Mesenchymal stem cell (in vitro differentiated cells and primary cell): ENCODE measurements at regions not wholly inside any gene's neighbourhood (a gene's known extent, or its start where the extent isn't known, plus 50 kb on each side); places are given as distances from the start of the nearest gene placed in this dataset.
A peak's percentile ranks its signal among the peaks of the same experiment; 100 is the strongest.

Source experiments
- DNase-seq: peaks from one replicate; pipeline ENCODE4 v3.0.0-alpha.2; 2013
- H2AFZ ChIP-seq: one replicate; pipeline ENCODE4 v1.6.1; 2013; ENCODE audit warnings: low read depth, mild to moderate bottlenecking, control low read depth, inconsistent platforms, low read length, moderate library complexity
- H2AK5ac ChIP-seq: 2 replicates; pipeline ENCODE4 v1.6.1; 2013; ENCODE audit warnings: low read length, moderate library complexity, mild to moderate bottlenecking, inconsistent platforms; ENCODE audit not compliant: severe bottlenecking
- H2BK120ac ChIP-seq: one replicate; pipeline ENCODE4 v1.6.1; 2013; ENCODE audit warnings: low read depth, mild to moderate bottlenecking, inconsistent platforms, low read length, moderate library complexity
- H2BK12ac ChIP-seq, 2 experiments: one replicate each; pipeline ENCODE4 v1.6.1; 2013; ENCODE audit warnings: inconsistent platforms in 2 of 2, low read length in 2 of 2, mild to moderate bottlenecking in 2 of 2, moderate library complexity in 2 of 2, control low read depth in 1 of 2
- H2BK15ac ChIP-seq: one replicate; pipeline ENCODE4 v1.6.1; 2013; ENCODE audit warnings: mild to moderate bottlenecking, low read depth, inconsistent platforms; ENCODE audit not compliant: poor library complexity, severe bottlenecking
- H2BK5ac ChIP-seq: 2 replicates; pipeline ENCODE4 v1.6.1; 2013; ENCODE audit warnings: low read depth, mild to moderate bottlenecking, low read length, control low read depth, inconsistent platforms; ENCODE audit not compliant: poor library complexity, severe bottlenecking
- H3K14ac ChIP-seq, 2 experiments: one replicate each; pipeline ENCODE4 v1.6.1; 2013; ENCODE audit warnings: inconsistent platforms in 2 of 2, low read length in 2 of 2, control low read depth in 1 of 2, mild to moderate bottlenecking in 1 of 2, moderate library complexity in 1 of 2
- H3K18ac ChIP-seq, 2 experiments: one replicate each; pipeline ENCODE4 v1.6.1; 2013; ENCODE audit warnings: inconsistent platforms in 2 of 2, low read length in 2 of 2, control low read depth in 1 of 2, low read depth in 1 of 2, mild to moderate bottlenecking in 1 of 2
- H3K23ac ChIP-seq, 2 experiments: one replicate each; pipeline ENCODE4 v1.6.1; 2013; ENCODE audit warnings: inconsistent platforms in 2 of 2, low read length in 2 of 2, mild to moderate bottlenecking in 2 of 2, moderate library complexity in 2 of 2, control low read depth in 1 of 2
- H3K27ac ChIP-seq: 2 replicates; pipeline ENCODE4 v1.5.1; 2013; ENCODE audit warnings: mild to moderate bottlenecking, moderate library complexity, low read length, control low read depth, inconsistent platforms; ENCODE audit not compliant: poor library complexity, severe bottlenecking
- H3K27me3 ChIP-seq, 2 experiments: 2 replicates each; pipeline versions ENCODE4 v1.6.1 to v1.7.0; 2013; ENCODE audit warnings: low read length in 2 of 2, mild to moderate bottlenecking in 2 of 2, moderate library complexity in 2 of 2, control low read depth in 1 of 2, inconsistent platforms in 1 of 2; ENCODE audit not compliant: control insufficient read depth in 1 of 2, insufficient read depth in 1 of 2
- H3K36me3 ChIP-seq, 2 experiments: 2 replicates each; pipeline versions ENCODE4 v1.6.1 to v1.7.0; 2013; ENCODE audit warnings: low read length in 2 of 2, control low read depth in 1 of 2, inconsistent platforms in 1 of 2, low read depth in 1 of 2, mild to moderate bottlenecking in 1 of 2; ENCODE audit not compliant: insufficient read depth in 2 of 2, control insufficient read depth in 1 of 2
- H3K4ac ChIP-seq, 2 experiments: one replicate each; pipeline ENCODE4 v1.6.1; 2013; ENCODE audit warnings: inconsistent platforms in 2 of 2, low read length in 2 of 2, mild to moderate bottlenecking in 2 of 2, moderate library complexity in 2 of 2, control low read depth in 1 of 2, low read depth in 1 of 2
- H3K4me1 ChIP-seq: 2 replicates; pipeline ENCODE4 v1.6.1; 2013; ENCODE audit warnings: low read depth, low read length, control low read depth; ENCODE audit not compliant: control insufficient read depth, insufficient read depth
- H3K4me2 ChIP-seq: 2 replicates; pipeline ENCODE4 v1.6.1; 2013; ENCODE audit warnings: low read length, mild to moderate bottlenecking, inconsistent platforms; ENCODE audit not compliant: poor library complexity, severe bottlenecking
- H3K4me3 ChIP-seq, 2 experiments: 2 replicates each; pipeline versions ENCODE4 v1.5.1 to v1.7.0; 2013; ENCODE audit warnings: low read length in 2 of 2, mild to moderate bottlenecking in 2 of 2, control low read depth in 1 of 2, low read depth in 1 of 2; ENCODE audit not compliant: insufficient read depth in 1 of 2
- H3K79me1 ChIP-seq: replicated peaks from 2 replicates; pipeline ENCODE4 v1.6.1; 2013; ENCODE audit warnings: mild to moderate bottlenecking, control low read depth, low read length, inconsistent platforms; ENCODE audit not compliant: poor library complexity, severe bottlenecking
- H3K9ac ChIP-seq: 2 replicates; pipeline ENCODE4 v1.7.0; 2013; ENCODE audit warnings: mild to moderate bottlenecking, low read length, moderate library complexity
- H3K9me3 ChIP-seq: 2 replicates; pipeline ENCODE4 v1.7.0; 2013; ENCODE audit warnings: mild to moderate bottlenecking, low read length; ENCODE audit not compliant: control insufficient read depth
- H4K8ac ChIP-seq: one replicate; pipeline ENCODE4 v1.6.1; 2013; ENCODE audit warnings: inconsistent platforms, mild to moderate bottlenecking, low read length, moderate library complexity
- H4K91ac ChIP-seq: one replicate; pipeline ENCODE4 v1.6.1; 2013; ENCODE audit warnings: mild to moderate bottlenecking, low read length, inconsistent platforms
- WGBS: methylation state at CpG from one replicate; pipeline ENCODE4 v1.1.7; 2013; ENCODE audit warnings: mixed read lengths; 5-methylcytosine and 5-hydroxymethylcytosine counted together

GRCh38 chr11:69567951-69568808, 72.8 kb upstream of the CCND1 start:
- no peak overlapping the region for H3K4me2 ChIP-seq
- peaks cover 15 to 44% of the 10 kb centered on the region in 2 experiments for H3K27me3 ChIP-seq
- no peak overlapping the region for H2AFZ ChIP-seq
- H4K91ac ChIP-seq: no peak overlapping the region
- DNase-seq: peak; percentile 2
- no peak overlapping the region for H3K4me3 ChIP-seq
- no peak overlapping the region for H3K23ac ChIP-seq
- no peaks in the 10 kb centered on the region for H3K79me1 ChIP-seq
- H2BK15ac ChIP-seq: no peak overlapping the region
- H3K14ac ChIP-seq: peak overlapping the region in 1 of 2 experiments; percentile 68
- H2BK120ac ChIP-seq: no peak overlapping the region
- H3K9ac ChIP-seq: no peak overlapping the region
- H3K36me3 ChIP-seq: no peaks in the 10 kb centered on the region
- WGBS: 69% methylated on average over 18 of the region's 18 CpGs
- no peaks in the 10 kb centered on the region for H3K9me3 ChIP-seq
- H3K4me1 ChIP-seq: peaks cover 13% of the 10 kb centered on the region
- H2BK5ac ChIP-seq: no peak overlapping the region
- H3K27ac ChIP-seq: no peak overlapping the region
- no peak overlapping the region for H2BK12ac ChIP-seq
- no peak overlapping the region for H4K8ac ChIP-seq
- H3K18ac ChIP-seq: no peak overlapping the region
- H2AK5ac ChIP-seq: no peak overlapping the region
- H3K4ac ChIP-seq: no peak overlapping the region

DNA sequence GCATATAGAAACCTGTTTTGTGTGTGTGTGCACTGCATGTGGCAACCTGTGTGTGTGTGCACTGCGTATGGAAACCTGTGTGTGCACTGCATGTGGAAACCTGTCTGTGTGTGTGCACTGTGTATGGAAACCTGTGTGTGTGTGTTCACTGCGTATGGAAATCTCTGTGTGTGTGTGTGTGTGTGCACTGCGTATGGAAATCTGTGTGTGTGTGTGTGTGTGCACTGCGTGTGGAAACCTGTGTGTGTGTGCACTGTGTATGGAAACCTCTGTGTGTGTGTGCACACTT, 72.2 kb upstream of the CCND1 start:
- Histone ChIP-seq H3K14ac (peak overlapping the region in 1 of 2 experiments; percentile 68), H3K36me3 (no peaks in the 10 kb centered on the region), H3K27me3 (peaks cover 15 to 50% of the 10 kb centered on the region in 2 experiments), H3K4me3 (no peak overlapping the region), H3K18ac (no peak overlapping the region), H2BK120ac (no peak overlapping the region), H3K79me1 (no peaks in the 10 kb centered on the region), H3K27ac (no peak overlapping the region), H3K4me2 (no peak overlapping the region), H2AFZ (no peak overlapping the region), H2BK15ac (no peak overlapping the region), H2AK5ac (no peak overlapping the region), H3K9ac (no peak overlapping the region), H3K4ac (no peak overlapping the region), H3K23ac (no peak overlapping the region), H4K8ac (no peak overlapping the region), H2BK12ac (peak overlapping the region in 1 of 2 experiments; percentile 44), H3K9me3 (no peaks in the 10 kb centered on the region), H3K4me1 (peaks cover 13% of the 10 kb centered on the region), H2BK5ac (no peak overlapping the region), H4K91ac (no peak overlapping the region)
- no peak for DNase-seq
- WGBS: 46% methylated on average over 4 of the region's 4 CpGs

- H3K79me1 ChIP-seq: no peaks in the 10 kb centered on the region
- no peak overlapping the region for H2BK12ac ChIP-seq
- H2AFZ ChIP-seq: no peak overlapping the region
- H2AK5ac ChIP-seq: no peak overlapping the region
- H2BK120ac ChIP-seq: no peak overlapping the region
- H3K4ac ChIP-seq: no peak overlapping the region
- H2BK5ac ChIP-seq: no peak overlapping the region
- H3K18ac ChIP-seq: no peak overlapping the region
- no peaks in the 10 kb centered on the region for H3K36me3 ChIP-seq
- 95% methylated on average over 21 of the region's 21 CpGs for WGBS
- H3K23ac ChIP-seq: no peak overlapping the region
- no peak overlapping the region for H3K9ac ChIP-seq
- H4K8ac ChIP-seq: no peak overlapping the region
- H3K4me2 ChIP-seq: no peak overlapping the region
- DNase-seq: no peak
- no peak overlapping the region for H3K14ac ChIP-seq
- no peak overlapping the region for H2BK15ac ChIP-seq
- H3K27me3 ChIP-seq: peaks cover 15 to 53% of the 10 kb centered on the region in 2 experiments
- H3K4me3 ChIP-seq: no peak overlapping the region
- H3K9me3 ChIP-seq: no peaks in the 10 kb centered on the region
- peaks cover 10% of the 10 kb centered on the region for H3K4me1 ChIP-seq
- no peak overlapping the region for H3K27ac ChIP-seq
- H4K91ac ChIP-seq: no peak overlapping the region
Measured at GRCh38 chr11:69569306-69570200, 71.4 kb upstream of the CCND1 start.

DNA sequence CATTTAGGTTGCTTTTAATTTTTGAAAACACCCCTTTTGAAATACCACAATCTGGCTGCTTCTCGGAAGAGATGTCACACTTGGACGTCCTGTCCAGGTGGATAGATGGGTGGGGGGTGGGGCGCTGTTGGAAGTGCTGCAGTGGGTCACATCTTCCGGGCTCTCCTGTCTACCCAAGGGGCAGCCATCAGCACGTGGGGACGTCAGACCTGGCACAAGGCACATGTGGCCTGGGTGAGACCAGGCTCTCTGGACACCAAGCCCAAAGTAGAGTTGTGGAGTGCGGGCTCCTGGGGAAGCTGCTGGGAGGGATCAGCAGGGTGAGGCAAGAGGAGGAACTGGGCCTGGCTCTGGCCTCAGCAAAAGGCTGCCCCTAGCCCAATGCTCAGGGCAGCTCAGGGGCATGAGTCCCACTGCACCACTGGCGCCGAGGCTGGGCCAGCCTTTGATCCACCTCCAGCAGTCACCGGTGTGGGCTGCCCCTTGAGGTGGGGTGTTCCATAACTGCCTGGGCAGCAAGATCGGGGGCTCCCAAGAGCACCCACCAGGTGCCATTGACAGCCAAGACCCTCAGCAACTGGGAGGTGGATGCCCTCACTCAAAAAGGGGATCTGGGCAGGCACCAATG, 68.6 kb upstream of the CCND1 start:
- no peak overlapping the region for H3K27ac ChIP-seq
- H3K18ac ChIP-seq: no peak overlapping the region
- no peak overlapping the region for H3K14ac ChIP-seq
- H3K79me1 ChIP-seq: no peaks in the 10 kb centered on the region
- H3K36me3 ChIP-seq: no peaks in the 10 kb centered on the region
- no peak overlapping the region for H3K4me2 ChIP-seq
- no peak overlapping the region for H2BK15ac ChIP-seq
- no peak overlapping the region for H3K4me3 ChIP-seq
- H2AK5ac ChIP-seq: no peak overlapping the region
- H4K8ac ChIP-seq: no peak overlapping the region
- no peak overlapping the region for H3K9ac ChIP-seq
- H3K27me3 ChIP-seq: peaks cover 31 to 71% of the 10 kb centered on the region in 2 experiments
- H2BK12ac ChIP-seq: no peak overlapping the region
- no peak overlapping the region for H3K23ac ChIP-seq
- H3K4ac ChIP-seq: no peak overlapping the region
- no peak overlapping the region for H2BK120ac ChIP-seq
- H4K91ac ChIP-seq: no peak overlapping the region
- 91% methylated on average over 11 of the region's 11 CpGs for WGBS
- H2BK5ac ChIP-seq: no peak overlapping the region
- H2AFZ ChIP-seq: no peak overlapping the region
- H3K4me1 ChIP-seq: peaks cover 9% of the 10 kb centered on the region
- DNase-seq: no peak
- H3K9me3 ChIP-seq: no peaks in the 10 kb centered on the region
